Transverse colon (tissue), 4 donors: ENCODE measurements at regions not wholly inside any gene's neighbourhood (a gene's known extent, or its start where the extent isn't known, plus 50 kb on each side); places are given as distances from the start of the nearest gene placed in this dataset.
A peak's percentile ranks its signal among the peaks of the same experiment; 100 is the strongest.
"Not testable (repeated sequence)": the region's sequence is repeated elsewhere in the genome, so short reads cannot be mapped to it uniquely, and the experiment has no call there.

Source experiments
- DNase-seq: peaks from one replicate; pipeline ENCODE4 v3.0.0-alpha.2; 2019
- H3K27ac ChIP-seq, 4 donors: fragments of 200-600 bp; sonication (generic); 2 replicates each; pipeline ENCODE4 v1.5.1; 2016 to 2018; ENCODE audit warnings: inconsistent platforms in 4 of 4
- H3K27me3 ChIP-seq: fragments of 200-600 bp; sonication (generic); 2 replicates; pipeline ENCODE4 v1.5.1; 2017; ENCODE audit warnings: inconsistent platforms
- H3K36me3 ChIP-seq, 4 donors: fragments of 200-600 bp; sonication (generic); 2 replicates each; pipeline ENCODE4 v1.5.1; 2017 to 2019; ENCODE audit warnings: inconsistent platforms in 4 of 4
- H3K4me1 ChIP-seq, 4 donors: fragments of 200-600 bp; sonication (generic); 2 replicates each; pipeline ENCODE4 v1.5.1; 2017 to 2020; ENCODE audit warnings: inconsistent platforms in 4 of 4
- H3K4me3 ChIP-seq, 4 donors: fragments of 200-600 bp; sonication (generic); 1 replicate in 1 of 4; 2 replicates in 3 of 4; pipeline versions ENCODE4 v1.5.1 to v1.6.1; 2017 to 2019; ENCODE audit warnings: inconsistent platforms in 4 of 4
- H3K9me3 ChIP-seq, 2 donors: fragments of 200-600 bp; sonication (generic); 2 replicates each; pipeline ENCODE4 v1.5.1; 2017 to 2019; ENCODE audit warnings: inconsistent platforms in 2 of 2
- CTCF ChIP-seq, 5 experiments: fragments of 200-600 bp in 3 of 5; fragments of 450-650 bp in 2 of 5; sonication (generic) in 3 of 5; IDR thresholded peaks; 1 replicate in 2 of 5; 2 replicates in 3 of 5; pipeline ENCODE4 v1.5.1; 2016 to 2017; ENCODE audit warnings: antibody characterized with exemption in 5 of 5, inconsistent platforms in 3 of 5, mild to moderate bottlenecking in 2 of 5, moderate library complexity in 1 of 5
- EP300 ChIP-seq: sonication (generic); formaldehyde crosslinking; IDR thresholded peaks from one replicate; pipeline ENCODE4 v1.6.1; 2017; ENCODE audit warnings: antibody characterized with exemption, low read depth
- POLR2A ChIP-seq: fragments of 450-650 bp; IDR thresholded peaks from one replicate; pipeline ENCODE4 v1.6.1; 2016; ENCODE audit warnings: antibody characterized with exemption, mild to moderate bottlenecking, moderate library complexity
- POLR2AphosphoS5 ChIP-seq, 3 donors: sonication (generic); formaldehyde crosslinking; IDR thresholded peaks; one replicate each; pipeline ENCODE4 v1.6.1; 2016; ENCODE audit warnings: antibody characterized with exemption in 3 of 3
- WGBS, 2 donors: methylation state at CpG; one replicate each; pipeline ENCODE4 v1.1.5; 2018; ENCODE audit warnings: low coverage in 1 of 2; 5-methylcytosine and 5-hydroxymethylcytosine counted together
- in situ Hi-C, 4 donors: fragments of 200-750 bp; cut with MboI; loops; one replicate each; pipeline versions ENCODE4 v1.15.0 to v1.15.1; 2017; ENCODE audit warnings: low sequenced_read_pairs in 3 of 4, low pct_ligation_motif_present in 1 of 4, low pct_unique_long_range_greater_than_20kb in 1 of 4
- intact Hi-C: fragments of 100-400 bp; cut with DNase I; formaldehyde crosslinking; loops from one replicate; pipeline ENCODE4 v1.15.1; 2023; ENCODE audit warnings: low total_unique reads

- H3K4me3 ChIP-seq = no peak overlapping the region
- H3K27me3 ChIP-seq = peaks cover 69% of the 10 kb centered on the region
- intact Hi-C loops = no loop called here
- 15 to 23% methylated on average over 7 to 26 of the region's 26 CpGs for WGBS, 2 donors
- no peak for DNase-seq
- in situ Hi-C loops = loop anchor here in 3 of 4 donors (10.0 to 25.0 kb wide), 2 partner anchors 303 to 305 kb away; no protein-coding TSS in a partner anchor
- no peaks in the 10 kb centered on the region for H3K9me3 ChIP-seq
- no peak overlapping the region for H3K27ac ChIP-seq
- TF ChIP-seq POLR2A (no peak), POLR2AphosphoS5 (IDR thresholded peaks at IDR 0.05) (no peak), EP300 (no peak), CTCF (IDR thresholded peaks at IDR 0.05) (no peak)
- H3K36me3 ChIP-seq = no peaks in the 10 kb centered on the region
- peaks cover 0 to 5% (median 0%) of the 10 kb centered on the region in 4 donors for H3K4me1 ChIP-seq
These were observed 62.4 kb downstream of the CRYBB2 start for GRCh38 chr22:25281675-25282345.

GRCh38 chr22:25282346-25282670 is 62.9 kb downstream of the CRYBB2 start:
- H3K4me3 ChIP-seq = peak overlapping the region in 1 of 4 donors; percentile 18
- WGBS, 2 donors = 3 to 9% methylated on average over 7 to 17 of the region's 17 CpGs
- H3K36me3 ChIP-seq = no peaks in the 10 kb centered on the region
- TF ChIP-seq EP300 (no peak), POLR2A (no peak), CTCF (IDR thresholded peaks at IDR 0.05) (no peak), POLR2AphosphoS5 (IDR thresholded peaks at IDR 0.05) (no peak)
- H3K4me1 ChIP-seq = peaks cover 0 to 5% (median 0%) of the 10 kb centered on the region in 4 donors
- H3K27me3 ChIP-seq = peaks cover 69% of the 10 kb centered on the region
- H3K27ac ChIP-seq = no peak overlapping the region
- no peaks in the 10 kb centered on the region for H3K9me3 ChIP-seq
- DNase-seq = no peak
- in situ Hi-C loops (loop anchor here in 3 of 4 donors (10.0 to 25.0 kb wide), 2 partner anchors 302 to 305 kb away; no protein-coding TSS in a partner anchor), intact Hi-C loops (no loop called here)

- in situ Hi-C loops = loop anchor here in 3 of 4 donors (10.0 to 25.0 kb wide), 2 partner anchors 302 to 304 kb away; no protein-coding TSS in a partner anchor
- H3K4me3 ChIP-seq = peak overlapping the region in 1 of 4 donors; percentile 18
- H3K9me3 ChIP-seq = no peaks in the 10 kb centered on the region
- 10 to 13% methylated on average over 2 to 75 of the region's 91 CpGs for WGBS, 2 donors
- intact Hi-C loops = no loop called here
- peaks cover 0 to 5% (median 0%) of the 10 kb centered on the region in 4 donors for H3K4me1 ChIP-seq
- no peak overlapping the region for H3K27ac ChIP-seq
- no peaks in the 10 kb centered on the region for H3K36me3 ChIP-seq
- DNase-seq = no peak
- no peak for TF ChIP-seq CTCF (IDR thresholded peaks at IDR 0.05)
- TF ChIP-seq POLR2A = no peak
- TF ChIP-seq POLR2AphosphoS5 (IDR thresholded peaks at IDR 0.05) = no peak
- TF ChIP-seq EP300 = no peak
- peaks cover 69% of the 10 kb centered on the region for H3K27me3 ChIP-seq
These were observed 63.5 kb downstream of the CRYBB2 start for GRCh38 chr22:25282671-25283561.

- DNase-seq, H3K9me3 ChIP-seq, H3K36me3 ChIP-seq, H3K27ac ChIP-seq, H3K4me1 ChIP-seq, intact Hi-C loops, H3K4me3 ChIP-seq: not testable (repeated sequence)
- 69 to 94% methylated on average over 2 to 4 of the region's 5 CpGs for WGBS, 2 donors
- peaks cover 26% of the 10 kb centered on the region for H3K27me3 ChIP-seq
- in situ Hi-C loops = loop anchor here in 3 of 4 donors (10.0 to 25.0 kb wide), 2 partner anchors 296 to 299 kb away; no protein-coding TSS in a partner anchor
These were observed 69.0 kb downstream of the CRYBB2 start for GRCh38 chr22:25288481-25288880.

- H3K4me3 ChIP-seq, H3K4me1 ChIP-seq, in situ Hi-C loops, H3K27ac ChIP-seq, H3K9me3 ChIP-seq, DNase-seq, intact Hi-C loops, H3K36me3 ChIP-seq: not testable (repeated sequence)
- peaks cover 35% of the 10 kb centered on the region for H3K27me3 ChIP-seq
- WGBS, 2 donors = 66% methylated on average over 4 of the region's 4 CpGs; no CpG with 5 or more reads in 1 of the 2 donors
These were observed 82.5 kb downstream of the CRYBB2 start for GRCh38 chr22:25301912-25302311.

- H3K27ac ChIP-seq, H3K36me3 ChIP-seq, in situ Hi-C loops, H3K9me3 ChIP-seq, H3K27me3 ChIP-seq, H3K4me3 ChIP-seq, DNase-seq, intact Hi-C loops, H3K4me1 ChIP-seq: not testable (repeated sequence)
- WGBS, 2 donors = 67% methylated on average over 2 of the region's 4 CpGs; no CpG with 5 or more reads in 1 of the 2 donors
These were observed 90.1 kb downstream of the CRYBB2 start for GRCh38 chr22:25309586-25309985.

GRCh38 chr22:25311924-25312323 is 92.5 kb downstream of the CRYBB2 start:
- 20 to 33% methylated on average over 1 to 2 of the region's 5 CpGs for WGBS, 2 donors
- DNase-seq, H3K27me3 ChIP-seq, H3K9me3 ChIP-seq, H3K27ac ChIP-seq, H3K4me1 ChIP-seq, in situ Hi-C loops, H3K4me3 ChIP-seq, H3K36me3 ChIP-seq, intact Hi-C loops: not testable (repeated sequence)
